GM19035 (cell line): ENCODE measurements at regions not wholly inside any gene's neighbourhood (a gene's known extent, or its start where the extent isn't known, plus 50 kb on each side); places are given as distances from the start of the nearest gene placed in this dataset.
A peak's percentile ranks its signal among the peaks of the same experiment; 100 is the strongest.

Experiments
- ATAC-seq: cut with Tn5 transposase; IDR thresholded peaks from one replicate; pipeline ENCODE4 v1.9.1; 2021; ENCODE audit not compliant: unreplicated experiment

DNA sequence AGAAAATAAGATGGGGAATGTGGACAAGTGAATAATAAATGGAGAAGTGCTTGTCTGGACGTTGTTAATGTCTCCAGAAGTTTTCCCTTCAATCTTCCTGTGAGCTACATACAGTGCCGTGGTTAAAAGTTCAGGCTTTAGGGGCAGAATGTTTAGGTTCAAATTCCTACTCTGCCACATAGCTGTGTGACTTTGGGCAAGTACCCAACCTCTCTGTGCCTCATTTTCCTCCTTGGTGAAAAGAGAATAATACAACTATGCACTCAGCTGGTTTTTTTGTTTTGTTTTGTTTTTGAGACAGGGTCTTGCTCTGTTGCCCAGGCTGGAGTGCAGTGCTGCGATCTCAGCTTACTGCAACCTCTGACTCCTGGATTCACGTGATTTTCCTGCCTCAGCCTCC lies 143.5 kb downstream of the CHIC2 start:
- ATAC-seq = no peak

DNA sequence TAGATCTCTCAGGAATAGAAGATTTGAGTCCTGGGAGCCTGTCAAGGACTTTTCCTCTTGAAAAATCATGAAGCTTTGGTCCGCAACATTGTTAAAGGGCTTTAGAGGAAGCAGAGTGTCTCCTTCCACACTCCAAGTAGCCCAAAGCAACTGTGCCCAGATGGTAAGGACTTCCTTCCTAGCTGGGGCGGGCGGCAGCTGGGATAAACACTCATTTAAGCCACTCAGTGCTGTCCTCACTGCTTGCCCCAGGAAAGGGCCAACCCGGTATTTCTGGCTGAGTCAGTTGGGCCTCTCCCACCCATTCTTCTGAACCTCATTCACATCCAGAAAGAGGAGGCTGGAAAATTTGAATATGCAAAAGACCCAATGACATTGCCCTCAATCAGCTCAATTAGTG lies 144.3 kb downstream of the CHIC2 start:
- ATAC-seq = no peak

DNA sequence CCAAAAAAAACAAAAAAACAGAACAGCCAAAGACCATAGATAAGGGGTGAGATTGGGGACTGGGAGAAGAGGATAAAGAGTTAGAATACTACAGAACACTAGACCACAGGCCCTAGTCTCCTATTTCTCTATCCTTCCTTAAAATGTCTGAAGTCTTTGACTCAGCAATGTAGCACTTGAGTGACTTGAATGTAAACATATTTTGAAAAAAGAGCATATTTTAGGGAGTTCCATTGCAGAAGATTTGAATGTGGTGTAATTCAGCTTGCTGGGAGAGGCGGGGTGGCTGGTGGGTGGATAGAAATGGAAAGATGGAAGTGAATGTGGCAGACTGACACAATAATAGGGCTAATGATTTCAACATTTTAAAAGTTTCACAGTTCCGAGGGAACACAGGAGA lies 144.9 kb downstream of the CHIC2 start:
- ATAC-seq = no peak

DNA sequence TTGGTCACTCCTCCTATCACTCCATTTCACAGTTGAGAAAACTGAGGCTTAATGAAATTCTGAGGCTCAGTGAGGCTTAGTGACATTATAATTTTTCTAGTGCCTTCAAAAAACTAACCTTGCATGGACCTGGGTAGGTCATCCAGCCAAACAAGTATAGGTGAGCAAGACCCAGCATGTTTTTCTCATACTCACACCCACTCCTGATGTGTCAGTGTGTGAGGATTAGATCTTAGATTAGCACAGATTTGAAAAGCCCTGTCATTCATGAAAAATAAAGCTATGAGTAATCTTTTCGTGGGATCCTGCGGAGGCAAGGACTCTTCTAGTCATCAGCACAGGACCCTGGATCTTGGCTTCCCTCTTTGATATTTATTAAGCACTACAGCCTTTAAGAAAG lies 146.7 kb downstream of the CHIC2 start:
- no peak for ATAC-seq

DNA sequence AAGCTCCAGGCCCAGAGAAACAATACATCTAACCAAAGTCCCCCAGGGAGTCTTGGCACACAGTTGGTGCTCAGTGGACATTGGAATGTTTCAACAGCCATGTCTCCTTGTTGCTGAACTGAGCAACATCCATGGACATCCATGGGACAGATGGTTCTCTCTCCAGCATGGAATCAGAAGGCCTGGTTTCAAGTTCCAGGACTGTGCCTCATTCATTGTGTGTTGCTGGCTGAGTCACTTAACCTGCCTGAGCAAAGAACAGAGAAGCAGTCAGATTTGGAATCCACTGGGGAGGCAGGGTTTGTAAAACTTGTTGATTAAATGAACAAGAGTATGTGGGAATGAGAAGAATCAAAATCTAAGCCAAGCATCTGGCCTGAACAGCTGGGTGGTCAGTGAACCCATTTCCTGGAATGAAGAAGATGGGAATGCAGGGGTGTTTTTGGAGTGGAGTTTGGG lies 147.9 kb downstream of the CHIC2 start:
- ATAC-seq = no peak

GRCh38 chr4:53914313-53915016 lies 149.9 kb downstream of the CHIC2 start:
- ATAC-seq = no peak

GRCh38 chr4:53913771-53914170 lies 150.6 kb downstream of the CHIC2 start:
- no peak for ATAC-seq

GRCh38 chr4:53912766-53913497 lies 151.5 kb downstream of the CHIC2 start:
- ATAC-seq = no peak

- no peak for ATAC-seq
These were observed 155.7 kb downstream of the CHIC2 start for GRCh38 chr4:53908661-53909078.

DNA sequence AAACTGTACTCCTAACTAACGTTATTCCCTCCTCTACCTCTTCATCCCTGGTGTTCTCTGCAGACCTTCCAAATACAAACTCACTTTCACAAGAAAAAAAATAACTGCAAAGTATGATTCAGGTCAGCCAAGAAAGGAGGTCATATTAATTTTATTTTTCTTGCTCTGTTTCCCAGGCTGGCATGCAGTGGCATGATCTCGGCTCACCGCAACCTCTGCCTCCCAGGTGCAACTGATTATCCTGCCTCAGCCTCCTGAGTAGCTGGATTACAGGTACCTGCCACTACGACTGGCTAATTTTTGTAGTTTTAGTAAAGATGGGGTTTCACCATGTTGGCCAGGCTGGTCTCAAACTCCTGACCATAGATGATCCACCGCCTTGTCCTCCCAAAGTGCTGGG lies 156.6 kb downstream of the CHIC2 start:
- ATAC-seq = no peak

- ATAC-seq = no peak
These were observed 157.7 kb downstream of the CHIC2 start for GRCh38 chr4:53906606-53907190.

DNA sequence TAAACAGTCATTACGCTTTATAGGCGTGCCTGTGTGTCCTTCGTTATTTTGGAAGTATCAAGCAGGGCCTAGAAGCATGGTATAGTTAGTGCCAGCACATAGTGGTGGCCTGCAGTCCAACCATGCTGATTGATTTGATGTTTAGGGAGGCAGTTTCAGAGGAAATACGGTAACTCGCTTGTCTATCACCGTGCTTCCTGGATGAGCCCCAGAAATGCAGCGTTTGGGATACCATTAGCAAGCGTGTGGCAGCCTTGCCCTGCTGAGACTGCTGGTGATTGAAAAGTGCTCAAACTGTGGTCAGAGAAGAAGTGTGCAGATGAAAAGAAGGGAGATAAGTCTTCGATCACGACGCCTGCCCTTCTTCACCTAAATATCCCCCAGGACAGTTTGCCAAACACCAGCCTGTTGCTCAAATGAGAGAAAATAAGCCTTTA lies 158.4 kb downstream of the CHIC2 start:
- peak; percentile 70 for ATAC-seq

DNA sequence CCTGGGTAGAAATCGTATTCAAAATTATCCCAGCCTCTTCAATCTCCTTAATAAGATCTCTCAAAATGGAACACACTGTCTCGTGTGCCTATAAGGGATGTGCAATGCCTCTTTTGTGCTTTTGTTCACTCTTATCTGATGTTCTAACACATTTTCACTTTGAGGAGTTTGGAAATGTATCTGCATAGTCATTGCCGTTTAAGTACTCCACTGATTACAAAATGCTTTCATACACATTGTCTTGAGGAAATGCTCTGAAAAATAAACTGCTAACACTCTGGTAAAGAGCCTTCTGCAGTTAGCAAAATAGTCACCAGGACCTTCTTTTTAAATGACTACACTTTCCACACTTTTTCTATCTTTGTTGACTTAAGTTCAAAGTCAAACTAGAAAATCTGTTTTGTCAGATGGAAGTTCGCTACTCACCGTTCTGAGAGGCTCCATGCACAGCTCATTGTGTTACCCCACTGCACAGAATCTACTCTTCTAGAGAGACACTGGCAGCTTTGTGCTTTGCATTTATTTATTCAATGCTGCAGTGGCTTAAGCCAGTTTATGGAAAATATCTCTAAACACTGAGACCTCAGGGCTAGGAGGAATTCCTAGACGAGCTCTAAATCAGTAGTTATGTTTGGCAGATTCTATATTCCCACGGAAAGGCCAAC lies 159.0 kb downstream of the CHIC2 start:
- no peak for ATAC-seq

DNA sequence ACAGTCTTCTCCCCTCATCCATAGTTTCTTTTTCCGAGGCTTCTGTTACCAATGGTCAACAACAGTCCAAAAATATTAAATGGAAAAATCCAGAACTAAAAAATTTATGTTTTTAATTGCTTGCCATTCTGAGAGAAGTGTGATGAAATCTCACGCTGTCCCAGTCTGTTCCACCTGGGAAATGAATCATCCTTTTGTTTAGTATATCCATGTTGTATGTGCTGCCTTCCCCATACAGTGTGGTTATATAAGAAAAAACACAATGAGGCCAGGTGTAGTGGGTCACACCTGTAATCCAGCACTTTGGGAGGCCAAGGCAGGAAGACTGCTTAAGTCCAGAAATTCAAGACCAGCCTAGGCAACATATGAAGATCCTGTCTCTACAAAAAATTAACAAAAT lies 161.6 kb downstream of the CHIC2 start:
- no peak for ATAC-seq

- ATAC-seq = no peak
These were observed 164.1 kb downstream of the CHIC2 start for GRCh38 chr4:53900271-53900649.

GRCh38 chr4:53899586-53900270 lies 164.7 kb downstream of the CHIC2 start:
- no peak for ATAC-seq

DNA sequence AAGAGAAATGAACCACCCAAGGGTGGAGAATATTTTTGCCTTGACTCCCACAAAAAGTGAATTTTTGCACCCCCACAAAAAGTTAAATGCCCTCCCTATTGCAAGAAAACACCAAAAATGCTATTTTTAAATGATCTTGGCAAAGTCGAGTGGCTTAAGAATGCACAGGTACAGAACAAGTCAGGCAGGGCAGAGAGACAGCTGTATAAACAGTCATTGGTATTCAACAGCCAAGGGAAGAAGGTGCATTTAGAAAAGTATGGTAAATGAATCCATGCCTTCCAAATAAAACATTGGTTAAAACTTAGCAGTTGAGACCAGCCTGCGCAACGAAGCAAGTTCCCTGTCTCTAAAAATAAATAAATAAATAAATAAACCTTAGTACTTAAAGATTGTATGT lies 169.3 kb downstream of the CHIC2 start:
- ATAC-seq = no peak

GRCh38 chr4:53890461-53890860 lies 173.9 kb downstream of the CHIC2 start:
- no peak for ATAC-seq

DNA sequence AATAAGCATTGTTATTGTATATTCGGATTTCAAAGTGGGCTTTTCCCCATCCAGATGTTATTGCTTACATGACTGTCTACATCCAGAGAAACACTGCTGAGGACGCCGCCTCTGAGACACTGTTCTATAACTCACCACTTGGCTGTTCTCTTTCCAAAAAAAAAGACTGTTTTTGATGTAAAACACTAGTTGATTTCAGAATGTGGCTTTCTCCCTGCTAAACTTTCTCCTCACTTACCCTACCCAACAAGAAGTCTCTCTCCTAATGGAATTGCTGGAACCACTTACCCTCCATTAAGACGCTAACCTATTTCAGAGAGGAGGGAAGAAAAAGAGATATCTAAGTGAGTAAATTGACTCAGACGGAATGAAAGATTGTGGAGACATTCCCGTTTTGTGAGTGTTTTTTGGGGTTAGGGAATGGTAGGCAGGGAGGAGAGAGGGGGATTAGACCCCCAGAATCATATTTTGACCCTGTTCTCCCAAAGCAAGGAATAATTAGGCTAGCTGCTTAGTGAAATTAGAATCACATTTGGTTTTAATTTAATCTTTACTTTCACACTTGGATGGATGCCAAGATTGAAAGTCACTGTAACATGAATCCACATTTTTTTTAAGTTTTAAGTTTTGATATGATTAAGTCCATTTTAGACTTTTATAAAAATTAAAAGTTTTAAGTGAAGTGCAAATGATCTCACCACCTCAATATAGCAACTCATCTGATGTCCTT lies 174.9 kb downstream of the CHIC2 start:
- no peak for ATAC-seq

- no peak for ATAC-seq
These were observed 178.3 kb downstream of the CHIC2 start for GRCh38 chr4:53886090-53886489.
